Midbrain (tissue), 1 donor: ENCODE measurements at regions not wholly inside any gene's neighbourhood (a gene's known extent, or its start where the extent isn't known, plus 50 kb on each side); places are given as distances from the start of the nearest gene placed in this dataset.

ENCODE experiments used
- DNase-seq: peaks from one replicate; lab custom pipeline; 2025; lab: John Stamatoyannopoulos, UW

DNA sequence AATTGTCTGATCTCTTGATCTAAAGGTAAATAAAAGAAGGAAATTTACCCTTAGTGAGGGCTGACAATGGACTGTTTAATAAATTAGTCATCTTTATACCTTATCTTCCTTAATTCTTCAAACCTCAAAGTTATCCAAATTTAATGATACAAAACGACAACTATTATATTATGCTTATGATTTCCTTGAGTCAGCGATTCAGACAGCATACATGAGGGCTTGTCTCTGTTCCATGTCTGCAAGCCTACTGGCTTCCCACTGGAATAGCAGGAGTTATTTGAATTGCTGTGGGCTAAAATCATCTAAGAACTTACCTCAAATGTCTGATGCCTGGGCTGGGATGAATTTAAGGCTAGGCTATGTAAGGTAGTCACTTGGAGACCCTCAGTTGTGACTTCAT, 197.2 kb upstream of the MDGA2 start:
- no peak for DNase-seq

GRCh38 chr14:47863441-47863840, 188.0 kb upstream of the MDGA2 start:
- DNase-seq = no peak

GRCh38 chr14:47857646-47858045, 182.2 kb upstream of the MDGA2 start:
- DNase-seq = no peak

DNA sequence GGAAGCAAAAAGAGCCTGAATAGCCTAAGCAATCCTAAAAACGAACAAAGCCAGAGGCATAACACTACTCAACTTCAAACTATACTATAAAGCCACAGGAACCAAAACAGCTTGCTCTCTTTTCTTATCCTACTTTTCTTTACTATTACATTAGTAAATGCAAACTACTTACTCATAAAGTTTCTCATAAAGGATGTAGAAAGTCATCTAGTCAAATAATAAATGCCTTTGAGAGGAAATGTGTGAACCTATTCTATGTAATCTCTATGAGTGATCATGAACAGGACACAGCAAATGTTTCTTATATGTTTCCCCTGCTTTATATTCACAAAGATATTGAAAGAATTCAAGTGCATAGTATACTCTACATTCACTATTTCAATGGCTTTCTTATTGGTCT, 176.9 kb upstream of the MDGA2 start:
- DNase-seq = no peak

DNA sequence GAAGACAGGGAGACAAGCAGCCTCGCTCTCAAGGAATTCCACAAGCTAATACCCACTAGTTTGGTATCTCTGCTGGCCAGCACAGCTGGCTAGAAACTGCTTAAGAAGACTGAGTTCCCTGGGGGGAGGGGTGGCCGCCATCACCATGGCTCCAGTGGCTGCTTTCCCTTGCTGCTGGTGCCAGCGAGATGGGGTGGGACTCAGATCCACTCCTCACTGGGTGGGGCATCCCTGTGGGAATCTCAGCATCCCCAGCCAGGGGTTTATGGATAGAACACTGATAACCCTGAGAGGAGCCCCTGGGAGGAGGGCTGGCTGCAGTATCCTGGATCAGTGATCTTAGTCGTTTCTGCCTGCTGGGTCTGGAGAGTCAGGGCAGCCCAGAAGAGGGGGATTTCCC, 170.6 kb upstream of the MDGA2 start:
- no peak for DNase-seq

DNA sequence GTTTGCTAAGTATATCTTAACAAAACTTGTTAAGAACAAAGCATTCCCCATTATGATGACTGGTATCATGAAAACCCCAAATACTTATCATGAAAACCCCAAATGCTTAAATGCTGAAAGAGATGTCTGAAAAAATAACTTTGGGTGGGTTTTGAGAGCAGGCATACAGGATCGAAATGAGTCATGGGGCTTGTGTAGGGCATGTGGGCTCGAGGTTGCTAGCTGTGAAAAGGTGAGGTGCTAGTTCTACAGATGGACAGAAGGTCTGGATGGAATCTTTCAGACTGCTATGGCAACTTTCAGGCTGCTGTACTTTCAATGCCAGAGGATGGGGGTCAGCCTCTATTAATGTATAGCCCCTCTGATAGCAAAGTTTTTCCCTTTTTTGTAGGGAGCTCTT, 167.8 kb upstream of the MDGA2 start:
- no peak for DNase-seq

GRCh38 chr14:47833011-47833410, 157.6 kb upstream of the MDGA2 start:
- no peak for DNase-seq

DNA sequence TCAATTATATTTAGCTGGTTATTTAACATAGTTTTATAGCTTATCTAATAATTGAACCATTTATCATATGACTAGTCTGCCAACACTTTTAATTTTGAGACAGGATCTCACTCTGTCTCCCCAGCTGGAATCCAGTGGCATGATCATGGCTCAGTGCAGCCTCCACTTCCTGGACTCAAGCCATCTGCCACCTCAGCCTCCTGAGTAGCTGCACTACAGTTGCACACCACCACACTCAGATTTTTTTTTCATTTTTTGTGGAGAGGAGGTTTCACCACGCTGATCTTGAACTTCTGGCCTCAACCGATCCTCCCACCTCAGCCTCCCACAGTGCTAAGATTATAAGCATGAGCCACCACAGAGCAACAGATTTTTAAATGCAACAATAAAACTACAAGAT, 151.4 kb upstream of the MDGA2 start:
- no peak for DNase-seq

- DNase-seq = no peak
Measured at GRCh38 chr14:47822326-47822725, 146.9 kb upstream of the MDGA2 start.

DNA sequence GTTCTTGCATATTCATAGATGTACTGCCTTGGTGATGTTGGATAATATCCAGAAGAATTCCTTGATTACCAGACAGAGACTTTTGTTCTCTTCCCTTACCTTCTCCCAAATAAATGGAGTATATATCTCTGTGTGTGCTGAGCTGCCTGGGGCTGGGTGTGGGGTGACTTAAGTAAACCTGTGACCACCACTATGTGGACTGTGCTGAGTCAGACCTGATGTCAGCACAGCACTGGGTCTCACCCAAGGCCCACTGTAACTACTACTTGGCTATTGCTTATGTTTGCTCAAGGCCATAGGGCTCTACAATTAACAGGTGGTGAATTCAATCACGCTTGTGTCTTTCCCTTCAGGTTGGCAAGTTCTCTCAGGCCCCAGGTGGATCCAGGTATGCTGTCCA, 145.7 kb upstream of the MDGA2 start:
- DNase-seq = no peak

DNA sequence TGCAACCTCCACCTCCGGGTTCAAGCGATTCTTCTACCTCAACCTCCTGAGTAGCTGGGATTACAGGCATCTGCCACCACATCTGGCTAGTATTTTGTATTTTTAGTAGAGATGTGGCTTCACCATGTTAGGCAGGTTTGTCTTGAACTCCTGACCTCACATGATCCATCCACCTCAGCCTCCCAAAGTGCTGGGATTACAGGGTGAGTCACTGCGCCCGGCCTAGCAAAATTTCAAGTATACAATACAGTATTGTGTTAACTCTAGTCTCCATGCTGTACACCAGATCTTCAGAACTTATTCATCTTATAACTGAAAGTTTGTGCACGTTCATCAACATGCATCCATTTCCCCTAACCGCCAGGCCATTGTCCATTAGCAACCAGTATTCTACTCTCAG, 115.1 kb upstream of the MDGA2 start:
- DNase-seq = no peak

DNA sequence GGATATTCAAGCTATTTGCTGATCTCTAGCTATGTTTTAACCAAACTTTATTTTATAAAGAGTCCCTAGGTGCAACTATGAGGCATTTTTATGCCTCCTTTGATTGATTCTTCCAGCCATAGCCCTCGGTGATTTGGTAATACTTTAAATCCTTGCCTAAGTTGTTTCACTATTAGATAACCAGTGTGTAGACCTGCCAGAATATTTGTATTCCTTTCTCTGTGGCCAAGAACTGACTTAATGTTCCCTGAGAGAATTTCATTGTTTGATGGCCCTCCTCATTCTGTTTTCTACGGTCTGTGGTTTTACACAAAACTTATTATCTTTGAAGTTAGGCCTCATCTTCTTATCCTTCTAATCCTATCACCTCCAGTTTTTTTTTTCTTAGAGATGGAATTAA, 109.7 kb upstream of the MDGA2 start:
- DNase-seq = no peak

DNA sequence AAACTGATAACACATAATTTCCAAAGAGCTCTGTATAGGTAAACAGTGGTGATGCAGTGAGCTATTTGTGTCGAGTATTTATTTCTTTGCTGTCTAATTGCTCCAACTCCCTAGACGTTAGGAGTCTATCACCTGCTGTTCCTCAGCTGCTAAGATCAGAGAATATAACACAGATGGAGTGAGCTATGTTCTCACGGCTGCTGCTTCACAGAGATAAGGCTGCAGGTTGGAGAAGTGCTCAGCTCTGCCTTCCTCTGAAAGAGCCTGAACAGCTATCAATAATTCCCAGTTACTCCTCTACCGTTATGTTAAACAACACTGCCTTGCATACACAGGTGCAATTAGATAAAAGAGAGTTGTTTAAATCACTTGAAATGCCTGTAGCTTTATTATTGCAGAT, 103.2 kb upstream of the MDGA2 start:
- no peak for DNase-seq

- no peak for DNase-seq
Measured at GRCh38 chr14:47772652-47773051, 97.2 kb upstream of the MDGA2 start.

DNA sequence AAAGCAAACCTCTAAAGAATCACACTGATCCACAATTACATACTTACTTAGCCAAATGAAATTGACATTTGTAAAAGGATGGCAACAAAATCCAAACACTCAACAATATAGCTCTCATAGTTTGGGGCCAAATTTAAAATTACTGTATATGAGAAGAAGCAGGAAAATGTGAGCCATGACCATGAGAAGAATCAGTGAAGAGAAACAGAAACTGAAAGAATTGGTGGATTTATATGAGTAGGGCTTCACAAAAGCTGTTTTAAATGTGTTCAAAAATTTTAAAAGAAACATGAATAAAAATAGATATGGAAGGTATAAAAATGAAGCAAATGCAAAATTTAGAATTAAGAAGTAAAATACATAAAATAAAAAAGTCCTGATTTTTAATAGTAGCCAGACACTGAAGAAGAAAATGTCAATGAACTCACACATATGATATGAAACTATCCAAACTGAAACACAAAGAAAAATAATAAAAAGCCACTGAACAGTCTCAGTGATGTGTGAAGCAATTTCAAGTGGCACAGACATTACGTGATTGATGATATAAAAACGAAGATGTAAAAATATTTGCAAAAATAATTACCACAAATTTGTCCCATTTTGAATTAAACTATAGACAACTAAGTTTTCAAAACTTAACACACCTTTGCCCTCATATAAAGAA, 87.9 kb upstream of the MDGA2 start:
- DNase-seq = no peak

DNA sequence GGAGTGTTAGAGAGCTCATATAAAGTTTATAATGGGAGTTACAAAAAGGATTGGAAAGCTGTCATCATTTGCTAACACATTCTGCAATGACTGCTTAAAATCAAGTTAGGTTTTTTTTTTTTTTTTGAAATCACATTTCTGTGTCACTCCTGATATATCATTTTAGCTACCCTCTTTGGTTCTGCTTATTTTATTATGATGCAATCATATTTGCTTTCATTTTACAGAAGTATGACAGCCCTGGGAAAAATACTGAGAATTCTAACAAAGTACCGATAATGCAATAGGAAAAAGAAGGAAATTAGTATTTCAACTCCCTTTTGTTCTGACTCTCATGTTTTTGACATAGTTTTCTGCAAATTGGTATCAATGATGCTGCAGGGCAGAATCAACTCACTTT, 71.6 kb upstream of the MDGA2 start:
- no peak for DNase-seq

- no peak for DNase-seq
Measured at GRCh38 chr14:47744155-47744554, 68.8 kb upstream of the MDGA2 start.

- no peak for DNase-seq
Measured at GRCh38 chr14:47739541-47739940, 64.1 kb upstream of the MDGA2 start.

DNA sequence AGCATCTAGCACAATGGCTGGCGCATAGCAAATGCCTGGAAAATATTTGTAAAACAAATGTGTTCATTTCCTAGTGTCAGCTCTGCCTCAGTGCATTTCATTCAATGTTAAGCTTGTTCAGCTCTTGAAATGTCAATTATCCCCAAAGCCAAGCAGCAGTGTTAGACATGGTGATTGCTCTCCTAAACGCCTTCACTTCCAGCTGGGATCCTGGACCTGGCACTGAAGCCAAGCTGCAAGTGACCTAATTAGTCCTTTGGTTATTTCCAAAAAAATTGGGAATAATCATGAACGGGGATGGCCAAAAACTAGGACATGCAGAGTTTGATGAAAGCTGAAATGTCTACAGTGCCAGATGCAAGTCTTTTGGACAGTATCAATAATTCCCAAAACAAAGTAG, 54.9 kb upstream of the MDGA2 start:
- no peak for DNase-seq
